HG02885 (cell line): ENCODE measurements at regions not wholly inside any gene's neighbourhood (a gene's known extent, or its start where the extent isn't known, plus 50 kb on each side); places are given as distances from the start of the nearest gene placed in this dataset.

ENCODE experiments used
- ATAC-seq: cut with Tn5 transposase; IDR thresholded peaks from one replicate; pipeline ENCODE4 v1.9.1; 2021; ENCODE audit warnings: mild to moderate bottlenecking; ENCODE audit not compliant: unreplicated experiment, poor library complexity

GRCh38 chr11:15569305-15570025, 454.7 kb downstream of the INSC start:
- no peak for ATAC-seq

DNA sequence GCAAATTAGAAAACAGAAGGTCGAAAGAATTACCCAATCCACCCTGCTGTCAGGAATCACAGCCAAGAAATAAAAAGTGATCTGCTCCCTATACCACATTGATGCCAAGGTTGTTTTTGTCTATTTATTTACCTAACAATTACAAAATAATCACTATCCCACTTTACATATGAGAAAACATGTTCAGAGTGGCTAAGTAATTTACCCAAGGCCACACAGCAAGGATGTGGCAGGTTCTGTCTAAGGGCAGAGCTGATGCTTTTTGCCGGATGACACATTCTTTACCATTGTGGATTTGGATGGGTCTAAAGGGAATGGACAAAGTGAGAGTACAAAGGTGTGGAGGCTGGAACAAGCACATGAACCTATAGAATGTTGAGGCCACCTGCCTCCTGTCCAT, 460.7 kb downstream of the INSC start:
- no peak for ATAC-seq

GRCh38 chr11:15576769-15577168, 462.0 kb downstream of the INSC start:
- ATAC-seq: no peak

DNA sequence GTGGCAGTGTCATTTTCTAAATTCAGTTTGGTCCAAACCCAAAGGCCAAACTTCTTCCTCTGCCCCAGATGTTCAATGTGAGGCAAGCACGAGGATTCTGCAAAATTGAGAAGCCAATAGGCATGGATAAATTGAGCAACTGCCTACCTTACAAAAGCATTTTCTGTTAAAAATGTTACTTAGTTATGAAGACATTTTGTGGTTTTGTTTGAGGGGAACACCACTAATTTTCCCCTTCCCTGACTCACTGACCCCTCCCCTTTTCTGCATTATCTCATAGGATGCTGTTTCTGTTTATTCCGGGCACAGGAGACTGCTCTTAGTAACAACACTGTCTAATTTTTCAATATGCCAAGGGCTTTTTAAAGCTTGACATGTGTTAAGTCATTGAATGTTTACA, 462.8 kb downstream of the INSC start:
- no peak for ATAC-seq

DNA sequence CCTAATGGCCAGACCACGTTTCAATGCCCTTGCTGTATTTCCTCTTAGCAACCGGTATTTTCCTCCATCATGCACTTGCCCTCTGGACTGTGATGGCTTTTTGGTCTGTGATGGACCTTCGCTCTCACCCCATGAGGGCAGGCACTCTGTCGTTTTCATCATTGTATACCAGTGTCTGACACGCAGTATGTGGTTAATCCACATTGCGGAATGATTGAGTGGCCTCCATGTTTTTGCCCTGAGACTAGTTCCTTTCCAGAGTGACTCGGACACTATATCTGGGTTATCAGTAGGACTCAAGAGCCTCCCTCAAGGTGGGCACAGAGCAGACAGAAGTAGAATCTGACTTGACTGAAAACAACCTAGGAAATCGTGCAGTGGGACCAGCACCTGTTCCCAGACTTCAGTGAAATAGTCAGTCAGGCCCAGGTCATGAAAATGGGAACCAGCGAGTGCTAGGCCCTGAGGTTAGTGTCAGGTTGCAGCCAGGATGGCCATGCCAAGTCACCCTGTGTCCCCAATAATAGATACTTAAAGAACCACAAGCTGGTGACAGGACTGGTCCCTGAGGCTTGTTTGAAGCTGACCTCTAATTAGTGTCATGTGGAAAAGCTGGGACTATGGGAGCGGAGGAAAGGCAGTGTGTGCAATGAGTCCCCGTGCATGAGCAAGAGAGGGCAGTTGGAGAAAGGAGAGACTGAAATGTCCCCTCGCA, 464.7 kb downstream of the INSC start:
- no peak for ATAC-seq

DNA sequence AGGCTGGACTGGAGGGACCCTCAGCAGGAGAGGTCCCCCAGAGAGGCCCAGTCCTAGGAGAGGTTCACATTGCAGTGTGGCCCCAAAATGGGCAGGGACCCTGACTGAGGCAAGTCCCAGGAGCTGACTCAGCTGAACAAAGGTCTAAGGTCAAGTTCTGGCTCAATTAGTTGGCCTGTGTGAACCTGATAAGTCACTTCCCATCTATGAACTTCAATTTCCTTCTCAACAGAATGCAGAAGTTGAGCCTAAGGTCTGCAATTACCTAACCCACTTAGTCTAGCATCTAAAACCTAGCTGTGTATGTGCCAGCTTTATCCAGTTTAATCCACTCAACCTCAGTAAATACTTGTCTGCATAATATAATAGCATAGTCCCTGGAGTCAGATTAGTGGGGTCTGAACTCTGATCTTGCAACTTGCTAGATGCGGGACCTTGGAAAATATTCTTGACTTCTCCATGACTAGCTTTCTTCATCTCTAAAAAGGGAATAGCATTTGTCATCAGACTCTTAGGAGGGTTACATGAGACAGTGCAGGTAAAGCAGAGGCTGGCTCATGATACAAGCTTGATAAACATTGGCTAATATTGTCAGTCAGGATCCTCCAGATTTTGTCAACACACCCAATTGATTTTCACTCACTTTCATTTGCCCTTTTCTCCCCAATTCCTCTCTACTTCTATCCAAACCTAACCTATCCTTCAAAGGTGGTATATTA, 465.5 kb downstream of the INSC start:
- ATAC-seq: no peak

- no peak for ATAC-seq
These were observed 466.0 kb downstream of the INSC start for GRCh38 chr11:15580775-15581095.

GRCh38 chr11:15584158-15584557, 469.4 kb downstream of the INSC start:
- ATAC-seq: no peak

- no peak for ATAC-seq
These were observed 471.0 kb downstream of the INSC start for GRCh38 chr11:15585602-15586331.

- ATAC-seq: no peak
These were observed 472.2 kb downstream of the INSC start for GRCh38 chr11:15586741-15587473.

DNA sequence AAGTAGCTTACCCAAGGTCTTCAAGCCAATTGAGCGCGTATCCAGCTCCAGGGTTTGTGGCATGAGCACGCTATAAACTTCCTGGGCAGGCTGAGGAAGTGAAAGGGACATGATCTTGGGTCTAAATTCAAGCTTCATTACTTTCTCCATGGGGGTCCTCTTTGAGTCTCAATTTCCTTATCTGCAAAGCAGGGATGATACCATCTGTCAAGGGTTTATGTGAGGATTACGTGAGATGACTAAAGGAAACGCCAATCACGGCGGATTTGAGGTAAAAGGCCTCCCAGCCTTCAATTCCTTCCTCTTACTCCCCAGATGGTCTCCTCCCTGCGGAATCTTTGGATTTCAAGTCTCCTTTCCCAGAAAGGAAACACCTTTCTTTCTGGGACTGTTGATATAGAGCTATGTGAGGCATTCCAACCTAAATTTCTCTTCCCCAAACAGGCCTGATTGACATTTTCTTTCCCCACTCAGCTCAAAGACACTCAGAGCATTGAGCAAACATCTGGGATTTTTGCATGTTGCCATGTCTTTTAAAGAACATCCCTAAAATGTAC, 474.4 kb downstream of the INSC start:
- no peak for ATAC-seq

DNA sequence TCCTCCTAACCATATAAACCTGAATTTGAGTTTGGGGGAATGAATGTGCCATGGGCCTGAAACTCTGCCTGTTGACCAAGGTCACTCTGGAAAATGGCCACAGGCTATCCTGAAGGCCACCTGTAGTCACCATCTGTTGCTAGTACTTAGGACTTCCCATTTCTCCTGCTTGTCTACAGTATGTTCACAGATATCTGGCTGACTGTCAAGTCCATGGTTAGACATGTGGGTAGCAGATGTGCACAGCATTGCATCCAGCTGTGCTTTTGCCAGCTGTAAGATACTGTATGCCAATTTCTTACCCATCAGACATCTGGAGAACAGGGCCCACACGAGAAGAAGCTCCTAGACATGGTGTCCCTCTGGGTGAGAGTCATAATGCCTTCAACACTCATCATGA, 475.4 kb downstream of the INSC start:
- ATAC-seq: no peak

DNA sequence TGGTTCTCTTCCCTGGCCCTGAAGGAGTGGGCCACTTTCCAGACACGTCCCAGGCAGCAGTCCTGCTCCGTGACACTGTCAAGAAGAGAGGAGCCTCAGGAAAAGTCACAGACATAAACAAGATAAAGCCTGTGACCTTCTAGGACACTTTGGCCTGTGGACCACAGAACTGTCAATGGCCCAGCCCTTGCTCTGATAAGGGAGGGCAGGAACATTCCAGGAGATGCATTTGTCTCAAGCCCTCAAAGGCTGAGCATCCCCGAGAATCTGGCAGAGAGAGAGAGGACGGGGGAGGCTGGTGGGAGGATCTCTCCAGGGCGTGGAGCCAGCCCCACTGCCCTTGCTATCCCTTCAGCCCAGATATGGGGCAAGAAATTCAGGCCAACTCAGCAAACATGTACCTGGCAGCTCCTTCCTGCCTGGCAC, 476.4 kb downstream of the INSC start:
- no peak for ATAC-seq

DNA sequence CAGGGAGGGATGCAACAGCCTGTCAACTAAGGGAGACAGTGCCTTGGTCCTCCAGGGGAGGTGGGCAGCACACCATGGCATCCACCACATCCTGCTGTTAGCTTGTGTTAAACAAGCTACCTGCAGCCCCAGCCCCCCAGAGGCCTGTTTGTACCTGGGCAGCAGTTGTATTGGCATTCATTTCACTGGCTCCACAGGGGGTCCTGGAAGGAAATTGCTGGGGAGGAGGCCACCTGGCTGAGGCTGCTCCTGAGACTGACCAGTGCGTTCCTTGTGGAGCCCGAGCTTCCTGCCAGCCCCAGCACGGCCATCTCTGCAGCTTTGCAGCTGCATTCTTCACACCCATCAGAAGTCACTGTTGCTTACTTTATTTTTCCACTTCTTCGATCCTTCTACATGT, 479.9 kb downstream of the INSC start:
- ATAC-seq: no peak

DNA sequence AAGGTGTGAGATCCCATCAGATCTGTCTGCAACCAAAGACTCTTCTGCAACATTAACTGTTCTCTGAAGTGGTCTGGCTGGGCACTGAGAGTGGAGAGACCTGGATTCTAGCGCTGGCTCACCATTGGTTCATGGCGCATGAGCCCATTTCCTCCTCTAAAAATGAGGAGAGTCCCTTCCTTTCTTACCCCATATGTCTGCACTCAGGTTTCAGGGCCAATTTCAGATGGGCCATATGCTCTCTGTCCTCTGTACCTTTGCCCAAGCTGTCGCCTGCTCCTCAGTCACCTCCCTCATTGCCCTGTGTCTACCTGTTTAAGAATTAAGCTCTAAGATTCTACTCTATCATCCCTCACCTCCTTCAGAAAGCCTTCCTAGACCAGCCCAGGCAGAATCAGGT, 484.7 kb downstream of the INSC start:
- ATAC-seq: no peak

DNA sequence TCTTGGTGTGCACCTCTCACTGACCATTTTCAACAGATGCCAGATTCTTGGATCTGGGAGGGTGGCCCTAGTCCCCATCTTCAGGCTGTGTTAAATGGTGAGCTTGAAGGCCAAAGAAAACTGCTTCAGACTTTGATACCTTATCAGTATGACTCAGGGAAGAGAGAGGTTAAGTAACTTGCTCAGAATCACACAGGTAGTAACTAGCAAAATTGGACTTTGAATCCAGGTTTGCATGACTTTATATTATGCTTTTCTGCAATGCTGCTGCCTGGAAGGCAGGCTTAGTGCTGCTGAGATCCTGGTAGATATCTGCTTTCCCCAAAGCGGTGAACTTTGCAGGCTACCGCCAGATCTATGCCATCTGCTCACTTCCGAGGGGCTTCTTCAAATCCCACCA, 487.3 kb downstream of the INSC start:
- no peak for ATAC-seq

GRCh38 chr11:15602785-15603567, 488.3 kb downstream of the INSC start:
- no peak for ATAC-seq

DNA sequence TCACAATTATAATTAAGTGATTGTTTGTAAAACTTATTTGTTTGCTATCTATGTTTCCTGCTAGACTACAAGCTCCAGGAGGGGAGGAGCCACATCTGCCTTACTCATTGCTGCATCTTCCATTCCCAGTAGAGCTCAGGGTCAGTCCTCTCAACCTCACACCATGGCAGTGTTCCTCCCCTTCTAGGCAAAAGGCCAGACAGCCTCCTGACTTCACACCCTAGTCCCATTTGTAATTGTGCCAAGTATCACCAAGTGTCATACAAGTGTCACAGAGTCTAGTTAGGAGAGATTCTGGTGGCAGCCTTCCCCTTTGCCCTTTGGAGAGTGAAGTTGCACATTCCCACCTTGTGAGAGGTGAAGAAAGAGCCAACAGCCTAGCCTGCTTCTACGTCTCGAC, 490.4 kb downstream of the INSC start:
- ATAC-seq: no peak

GRCh38 chr11:15607361-15608036, 492.8 kb downstream of the INSC start:
- no peak for ATAC-seq
